SU-DHL-6 (cell line): ENCODE measurements at regions not wholly inside any gene's neighbourhood (a gene's known extent, or its start where the extent isn't known, plus 50 kb on each side); places are given as distances from the start of the nearest gene placed in this dataset.

ENCODE experiments used
- EZH2phosphoT487 ChIP-seq: fragments of 200-600 bp; sonication (generic), shearing (Covaris generic); conservative IDR thresholded peaks from 2 replicates; pipeline ENCODE4 v1.6.1; 2018; ENCODE audit warnings: mild to moderate bottlenecking, antibody characterized with exemption, low read length, moderate library complexity, mixed read lengths
- TF ChIP-seq, protein P1 (sequence below): fragments of 200-600 bp; sonication (generic); IDR thresholded peaks from one replicate; pipeline ENCODE4 v1.5.1; 2017; ENCODE audit warnings: antibody characterized with exemption, mild to moderate bottlenecking, low read length, moderate library complexity; ENCODE audit not compliant: insufficient read depth, poor library complexity, severe bottlenecking

- TF ChIP-seq, protein P1, sequence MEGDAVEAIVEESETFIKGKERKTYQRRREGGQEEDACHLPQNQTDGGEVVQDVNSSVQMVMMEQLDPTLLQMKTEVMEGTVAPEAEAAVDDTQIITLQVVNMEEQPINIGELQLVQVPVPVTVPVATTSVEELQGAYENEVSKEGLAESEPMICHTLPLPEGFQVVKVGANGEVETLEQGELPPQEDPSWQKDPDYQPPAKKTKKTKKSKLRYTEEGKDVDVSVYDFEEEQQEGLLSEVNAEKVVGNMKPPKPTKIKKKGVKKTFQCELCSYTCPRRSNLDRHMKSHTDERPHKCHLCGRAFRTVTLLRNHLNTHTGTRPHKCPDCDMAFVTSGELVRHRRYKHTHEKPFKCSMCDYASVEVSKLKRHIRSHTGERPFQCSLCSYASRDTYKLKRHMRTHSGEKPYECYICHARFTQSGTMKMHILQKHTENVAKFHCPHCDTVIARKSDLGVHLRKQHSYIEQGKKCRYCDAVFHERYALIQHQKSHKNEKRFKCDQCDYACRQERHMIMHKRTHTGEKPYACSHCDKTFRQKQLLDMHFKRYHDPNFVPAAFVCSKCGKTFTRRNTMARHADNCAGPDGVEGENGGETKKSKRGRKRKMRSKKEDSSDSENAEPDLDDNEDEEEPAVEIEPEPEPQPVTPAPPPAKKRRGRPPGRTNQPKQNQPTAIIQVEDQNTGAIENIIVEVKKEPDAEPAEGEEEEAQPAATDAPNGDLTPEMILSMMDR = no peak
- no peak for TF ChIP-seq EZH2phosphoT487
Observed at GRCh38 chr7:130963339-130963738, 229.3 kb upstream of the KLF14 start.
